RCC 7860 (cell line): ENCODE measurements at regions not wholly inside any gene's neighbourhood (a gene's known extent, or its start where the extent isn't known, plus 50 kb on each side); places are given as distances from the start of the nearest gene placed in this dataset.
"Not testable (repeated sequence)": the region's sequence is repeated elsewhere in the genome, so short reads cannot be mapped to it uniquely, and the experiment has no call there.

ENCODE experiments used
- DNase-seq: peaks from one replicate; pipeline ENCODE4 v3.0.0-alpha.2; 2015; ENCODE audit warnings: low spot score
- FAIRE-seq: peaks from 2 replicates; lab custom pipeline; 2012; peaks lifted over from hg19 to GRCh38; lab: Jason Lieb, UNC

DNA sequence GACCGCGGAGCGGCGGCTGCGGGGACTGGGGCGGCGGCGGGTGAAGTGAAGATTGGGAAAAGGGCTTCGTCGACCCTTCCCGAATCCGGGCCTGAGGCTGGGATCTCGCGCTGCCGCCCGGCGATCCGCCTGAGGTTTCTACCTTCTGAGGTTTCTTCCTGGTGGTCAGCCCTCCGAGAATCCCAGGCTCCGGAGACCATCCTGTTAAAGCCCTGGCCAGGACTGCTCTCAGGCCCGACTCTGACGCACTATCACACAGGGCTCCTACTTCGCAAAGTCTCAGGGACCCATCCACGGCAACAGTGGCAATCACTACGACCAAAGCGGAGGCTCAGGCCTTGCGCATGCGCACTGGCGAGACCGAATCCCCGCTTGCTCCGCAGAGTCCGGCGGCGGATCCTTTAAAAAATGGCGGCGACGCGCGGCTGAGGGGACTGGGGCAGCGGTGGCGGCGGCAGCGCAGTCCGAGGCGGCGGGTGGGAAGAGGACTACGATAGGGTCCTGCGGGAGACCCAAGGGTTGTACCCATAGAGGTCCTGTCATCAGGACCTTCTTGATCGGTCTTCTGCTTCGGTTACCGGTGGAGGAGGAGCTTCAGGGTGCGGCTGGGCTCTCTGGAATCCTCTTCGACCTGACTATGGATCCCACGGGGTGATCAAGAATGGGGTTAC is 157.2 kb upstream of the ZNF337 start:
- DNase-seq, result peak; percentile 19
- FAIRE-seq, result not testable (repeated sequence)

- FAIRE-seq, result not testable (repeated sequence)
These were observed 156.5 kb upstream of the ZNF337 start for GRCh38 chr20:25852968-25853717.

DNA sequence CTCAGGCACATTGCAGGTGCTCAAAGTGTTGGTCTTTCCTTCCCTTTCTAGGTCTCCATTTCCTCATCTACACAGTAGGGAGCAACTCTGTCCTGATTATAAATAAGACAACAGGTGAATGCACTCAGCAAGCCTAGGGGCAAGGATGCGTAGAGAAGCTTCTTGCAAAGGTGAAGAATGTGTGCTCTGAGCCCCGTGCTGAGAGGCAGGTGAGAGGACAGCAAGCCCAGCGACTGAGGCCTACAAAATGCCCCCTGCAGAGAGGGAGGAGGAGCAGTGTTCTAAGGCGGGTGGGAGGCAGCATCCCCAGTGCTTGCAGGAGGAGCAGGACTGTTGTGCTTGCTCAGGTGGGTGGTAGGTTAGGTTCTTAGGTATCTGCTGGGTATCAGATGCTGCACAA is 153.5 kb upstream of the ZNF337 start:
- not testable (repeated sequence) for FAIRE-seq

More at GRCh38 chr20:25852968-25853717, 156.5 kb upstream of the ZNF337 start:
- DNase-seq, result not testable (repeated sequence)

DNA sequence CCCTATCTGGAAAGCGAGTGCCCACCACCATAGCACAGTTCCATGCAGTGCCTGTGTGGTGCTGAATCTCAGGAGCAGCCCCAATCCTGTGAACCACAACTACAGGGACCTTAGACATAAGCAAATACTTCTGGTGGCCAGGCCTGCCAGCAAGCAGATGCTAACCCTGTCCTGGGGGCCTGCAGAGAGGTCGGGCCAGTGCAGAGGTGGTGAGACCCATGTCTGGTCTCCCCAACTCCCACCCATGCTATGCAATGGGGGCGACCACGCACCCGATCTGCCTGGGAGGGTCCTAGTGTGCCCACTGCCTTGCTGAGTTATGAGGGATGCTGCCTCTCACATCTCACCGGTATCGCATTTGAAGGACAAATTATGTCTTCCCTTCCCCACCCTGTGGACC is 151.6 kb upstream of the ZNF337 start:
- DNase-seq (no peak), FAIRE-seq (no peak)

More for the DNA sequence above, 153.5 kb upstream of the ZNF337 start:
- DNase-seq, result not testable (repeated sequence)

DNA sequence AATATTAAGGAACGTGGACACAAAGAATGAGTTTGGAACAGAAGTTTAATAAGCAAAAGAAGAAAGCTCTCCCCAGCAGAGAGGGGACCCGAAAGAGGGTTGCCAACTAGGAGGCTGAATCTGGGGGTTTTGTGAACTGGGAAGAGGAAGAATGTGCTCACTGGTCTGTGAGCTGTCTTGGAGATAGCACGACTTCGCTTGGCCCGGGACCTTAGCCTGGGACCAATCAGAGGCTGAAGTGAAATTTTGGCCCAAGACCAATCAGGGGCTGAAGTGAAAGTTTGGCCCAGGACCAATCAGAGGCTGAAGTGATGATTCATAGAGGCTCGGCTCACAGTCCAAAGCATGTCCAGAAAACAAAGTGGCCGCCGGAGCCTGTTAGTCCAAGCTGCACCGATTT is 148.0 kb upstream of the ZNF337 start:
- not testable (repeated sequence) for DNase-seq
- peak; percentile 35 for FAIRE-seq

DNA sequence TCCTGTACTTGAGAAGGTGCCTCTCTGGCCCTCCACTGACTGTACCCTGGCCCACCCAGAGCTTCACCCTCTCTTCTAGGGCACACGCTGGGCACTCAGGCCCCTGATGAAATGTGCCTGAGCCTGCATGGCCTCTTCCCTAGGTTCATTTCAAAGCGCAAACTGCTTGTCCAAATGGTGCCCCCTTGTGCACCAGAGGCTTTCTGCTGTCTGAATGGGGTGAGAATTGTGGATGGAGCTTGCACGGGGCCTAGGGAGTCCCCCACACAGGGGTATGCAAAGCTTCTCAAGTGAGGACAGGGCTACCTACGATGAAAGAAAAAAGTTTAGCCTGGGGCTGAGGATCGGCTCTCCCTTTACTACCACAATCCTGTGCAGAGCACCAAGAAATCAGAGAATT is 116.9 kb upstream of the ZNF337 start:
- not testable (repeated sequence) for DNase-seq, FAIRE-seq

DNA sequence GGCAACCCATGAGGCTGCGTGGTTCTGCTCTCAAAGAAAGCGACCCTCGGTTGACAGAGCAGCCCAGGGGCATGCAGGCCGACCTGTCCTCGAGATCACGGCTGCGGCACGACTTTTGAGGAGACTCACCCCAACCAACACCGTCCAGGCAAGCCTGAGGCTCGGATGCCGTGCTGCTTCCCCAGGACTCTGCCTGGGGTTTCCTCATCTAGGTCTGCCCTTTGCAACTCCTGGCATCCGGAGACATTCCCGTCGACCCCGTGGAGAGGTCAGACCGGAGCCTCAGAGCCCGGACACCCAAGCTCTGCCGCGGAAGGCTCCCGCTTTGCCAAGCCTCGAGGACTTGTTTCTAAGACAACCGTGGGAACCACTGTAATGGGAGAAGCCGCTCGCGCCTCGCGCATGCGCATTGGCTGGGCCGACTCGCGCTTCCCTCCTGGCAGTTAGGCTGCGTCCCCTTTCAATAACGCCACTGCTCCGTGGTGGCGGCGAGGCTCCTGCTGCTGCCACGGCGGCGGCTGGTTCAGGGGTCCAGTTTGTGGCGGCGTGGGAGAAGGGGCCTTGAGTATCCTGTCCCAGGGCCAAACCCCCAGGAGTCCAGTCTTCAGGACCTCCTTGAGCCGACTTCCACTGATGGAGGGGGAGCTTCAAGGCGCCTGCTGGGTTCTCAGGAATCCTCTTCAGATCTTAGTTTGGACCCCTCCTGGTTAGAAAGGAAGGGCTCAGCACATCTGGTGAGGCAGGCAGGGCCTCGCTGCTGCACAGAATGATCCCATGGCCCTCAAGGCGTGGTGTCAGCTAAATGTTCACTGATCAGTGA is 101.7 kb upstream of the ZNF337 start:
- not testable (repeated sequence) for FAIRE-seq, DNase-seq

GRCh38 chr20:25797062-25797461 is 100.4 kb upstream of the ZNF337 start:
- FAIRE-seq, DNase-seq: not testable (repeated sequence)

DNA sequence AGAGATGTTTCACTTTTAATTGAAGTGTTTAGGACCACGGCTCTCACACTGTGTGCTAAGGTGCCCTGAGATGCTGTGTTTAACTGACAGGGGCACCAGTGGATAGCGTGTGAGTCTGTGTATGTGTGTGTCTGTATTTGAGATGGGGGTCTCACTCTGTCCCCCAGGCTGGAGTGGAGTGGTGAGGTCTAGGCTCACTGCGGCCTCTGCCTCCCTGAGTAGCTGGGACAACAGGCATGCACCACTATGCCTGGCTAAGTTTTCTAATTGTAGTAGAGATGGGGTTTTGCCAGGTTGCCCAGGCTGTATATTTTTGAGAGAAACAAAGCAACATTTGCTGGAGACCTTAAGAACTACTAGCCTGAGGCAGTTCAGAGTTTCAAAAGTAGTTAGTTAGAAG is 80.6 kb upstream of the ZNF337 start:
- FAIRE-seq, DNase-seq: not testable (repeated sequence)

GRCh38 chr20:25774711-25775110 is 78.1 kb upstream of the ZNF337 start:
- DNase-seq, FAIRE-seq: not testable (repeated sequence)

- DNase-seq, FAIRE-seq: not testable (repeated sequence)
These were observed 77.5 kb upstream of the ZNF337 start for GRCh38 chr20:25774203-25774602.

DNA sequence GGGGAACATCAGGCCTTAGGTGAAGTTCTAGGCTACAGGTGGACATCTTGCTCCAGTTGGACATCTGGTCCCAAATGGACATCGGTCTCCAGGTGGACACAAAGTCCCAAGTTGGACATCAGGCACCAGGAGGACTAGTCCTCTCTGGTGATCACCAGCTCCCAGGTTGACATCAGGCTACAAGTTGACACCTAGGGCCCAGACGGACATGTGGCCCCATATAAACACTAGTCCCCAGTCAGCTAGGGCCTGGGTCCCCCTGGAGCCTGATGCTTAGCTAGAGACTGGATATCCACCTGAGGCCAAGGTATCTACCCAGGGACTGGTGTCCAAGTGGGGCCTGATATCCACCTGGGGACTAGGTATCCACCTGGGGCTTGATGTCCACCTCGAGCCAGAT is 75.8 kb upstream of the ZNF337 start:
- DNase-seq, FAIRE-seq: not testable (repeated sequence)

GRCh38 chr20:25771818-25772217 is 75.2 kb upstream of the ZNF337 start:
- not testable (repeated sequence) for DNase-seq, FAIRE-seq

GRCh38 chr20:25761596-25761995 is 64.9 kb upstream of the ZNF337 start:
- FAIRE-seq (no peak), DNase-seq (no peak)

- not testable (repeated sequence) for DNase-seq, FAIRE-seq
These were observed 64.4 kb upstream of the ZNF337 start for GRCh38 chr20:25761046-25761445.

DNA sequence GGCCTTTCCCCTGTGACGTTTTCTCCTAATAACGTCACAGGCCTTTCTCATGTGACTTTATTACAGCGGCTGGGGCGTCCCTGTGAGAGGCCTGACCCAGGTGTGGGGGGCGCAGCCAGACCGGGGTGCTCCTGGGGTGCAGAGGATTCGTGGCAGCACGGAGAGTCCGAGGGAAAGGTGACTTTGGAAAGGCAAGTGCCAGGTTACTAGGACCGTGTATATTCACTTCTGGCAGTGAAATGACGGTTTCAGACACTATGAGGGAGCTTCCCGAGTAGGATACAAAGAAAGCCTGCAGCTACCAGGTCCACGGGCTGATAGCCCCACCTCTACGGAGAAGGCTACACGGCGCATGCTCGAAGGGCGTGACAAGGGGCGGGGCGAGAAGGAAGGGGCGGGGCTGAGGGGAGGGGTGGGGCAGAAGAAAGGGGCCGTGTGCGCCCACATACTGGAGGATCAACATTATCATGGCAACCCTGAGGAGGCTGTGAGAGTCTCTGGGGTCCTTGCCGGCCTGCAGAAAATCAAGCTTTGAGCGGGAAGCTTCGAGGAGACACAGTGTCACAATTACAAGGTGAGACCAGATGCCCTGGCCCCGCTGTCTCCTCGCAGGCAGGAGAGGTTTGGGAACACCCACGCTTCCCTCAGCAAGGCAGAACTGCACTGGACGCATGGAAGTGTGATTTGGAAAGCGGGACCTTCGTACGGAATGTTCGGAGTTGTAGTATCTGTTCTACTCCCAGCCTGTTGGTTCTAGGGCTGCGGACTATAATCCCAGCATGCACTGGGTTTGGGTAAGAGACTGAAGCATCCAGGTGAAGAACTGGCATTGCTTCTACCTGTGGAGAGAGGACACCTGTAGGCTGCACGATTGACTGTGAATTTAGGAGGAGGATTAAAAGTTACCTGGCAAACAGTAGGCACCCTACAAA is 54.4 kb upstream of the ZNF337 start:
- FAIRE-seq, result no peak
- DNase-seq, result no peak

GRCh38 chr20:25750220-25750764 is 53.6 kb upstream of the ZNF337 start:
- no peak for FAIRE-seq
- no peak for DNase-seq

DNA sequence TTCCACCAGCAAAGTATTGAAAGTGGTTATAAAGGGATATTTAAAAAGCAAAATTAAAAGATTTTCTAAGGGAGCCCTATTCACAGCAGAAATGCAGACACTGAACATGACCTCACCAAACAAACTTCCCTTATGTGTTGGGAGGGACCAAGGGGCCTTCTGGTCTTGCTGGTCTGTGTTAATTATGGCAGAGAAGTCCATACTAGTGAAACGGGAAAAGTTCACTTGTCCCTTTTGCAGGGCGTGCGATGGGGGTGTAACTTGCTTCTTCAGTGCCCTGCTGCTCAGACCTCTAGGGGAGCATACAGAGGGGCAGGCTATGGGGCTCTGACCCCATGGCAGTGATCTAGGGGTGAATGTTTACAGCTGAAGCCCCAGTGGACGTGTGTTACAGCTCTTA is 53.0 kb upstream of the ZNF337 start:
- DNase-seq (no peak), FAIRE-seq (no peak)
